ENCODE measurements at regions not wholly inside any gene's neighbourhood (a gene's known extent, or its start where the extent isn't known, plus 50 kb on each side); places are given as distances from the start of the nearest gene placed in this dataset.

DNA sequence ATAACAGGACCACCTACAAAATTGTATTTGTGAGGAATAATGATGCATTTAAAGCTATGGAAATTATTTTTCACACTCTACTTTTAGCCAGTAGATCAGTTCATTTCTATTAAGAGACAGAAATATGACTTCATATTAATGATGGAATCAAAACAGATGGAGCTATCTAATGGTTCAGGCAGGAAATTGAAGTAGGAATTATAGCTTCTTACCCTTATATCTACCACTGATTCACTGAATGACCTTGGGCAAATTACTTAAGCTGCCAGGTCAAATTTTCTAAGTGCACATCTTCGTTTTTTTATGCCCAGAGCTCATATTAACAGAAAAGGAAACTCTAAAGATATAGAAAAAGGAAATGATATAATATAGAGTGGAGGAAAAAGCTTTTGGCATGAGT, 323.1 kb downstream of the PCDH10 start:
- no peak for DNase-seq

DNA sequence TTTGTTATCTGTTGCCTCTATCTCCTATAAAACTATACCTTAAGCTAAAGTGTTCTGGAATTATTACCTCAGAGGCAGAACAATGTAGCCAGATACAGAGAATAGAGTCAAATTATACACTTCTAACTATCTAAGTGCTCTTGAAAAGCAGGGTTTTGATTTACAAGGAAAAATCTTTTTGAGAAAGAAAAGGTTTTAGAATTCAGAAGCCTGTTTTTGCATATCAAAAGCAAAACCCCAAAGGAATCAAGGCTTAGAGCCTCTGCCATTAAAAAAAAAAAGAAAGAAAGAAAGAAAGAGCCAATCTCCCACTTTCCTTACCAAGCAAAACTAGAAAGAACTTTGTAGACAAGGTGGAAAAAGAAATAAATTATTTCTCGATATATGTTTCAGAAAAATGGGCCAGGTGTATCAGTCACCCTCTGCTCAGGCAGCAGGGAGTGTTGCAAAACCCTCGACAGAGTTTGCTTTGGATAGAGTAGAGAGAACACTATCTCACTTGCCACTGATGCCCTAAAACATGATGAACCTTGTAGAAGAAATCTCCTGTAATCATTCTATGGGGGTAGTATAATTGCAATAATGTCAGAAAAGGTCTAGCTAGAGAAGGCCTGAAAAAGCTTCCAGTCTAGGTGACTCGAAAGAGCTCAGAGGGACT, 318.3 kb downstream of the PCDH10 start:
- no peak for DNase-seq

- DNase-seq: no peak
Observed at GRCh38 chr4:133465022-133465421, 315.9 kb downstream of the PCDH10 start.

GRCh38 chr4:133464311-133464710, 315.2 kb downstream of the PCDH10 start:
- DNase-seq: no peak

DNA sequence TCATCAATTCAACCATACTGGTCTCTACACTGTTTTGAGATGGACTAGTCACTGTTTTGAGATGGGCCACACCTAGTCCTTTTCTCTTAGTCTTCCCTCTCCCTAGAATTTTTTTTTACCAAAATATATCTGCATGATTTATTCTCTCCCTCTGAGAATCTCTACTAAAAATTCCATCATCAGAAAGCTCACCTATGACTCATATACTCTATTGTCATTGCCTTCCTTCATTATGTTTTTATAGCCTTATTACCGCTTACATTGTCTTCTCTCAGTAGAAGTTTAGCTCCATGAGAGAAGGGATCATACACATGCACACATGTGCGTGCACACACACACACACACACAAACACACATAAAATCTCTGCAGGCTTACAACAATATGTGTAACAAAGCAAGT, 303.6 kb downstream of the PCDH10 start:
- DNase-seq: no peak

DNA sequence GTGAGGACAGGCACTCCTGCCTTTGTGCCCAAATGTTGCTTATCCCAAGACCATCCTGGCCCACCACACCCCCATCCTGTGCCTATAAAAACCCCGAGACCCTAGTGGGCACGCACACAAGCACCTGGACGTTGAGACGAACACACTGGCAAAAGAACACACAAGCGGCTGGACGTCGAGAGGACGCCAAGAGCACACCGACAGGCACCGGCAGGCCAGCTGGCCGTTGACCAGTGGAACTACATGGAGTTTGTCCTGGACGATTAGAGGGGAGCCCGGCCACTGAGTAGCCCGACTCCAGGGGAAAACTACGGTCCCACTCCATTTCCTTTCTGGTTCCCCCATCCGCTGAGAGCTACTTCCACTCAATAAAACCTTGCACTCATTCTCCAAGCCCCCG, 301.7 kb downstream of the PCDH10 start:
- DNase-seq: no peak

GRCh38 chr4:133440404-133440803, 291.3 kb downstream of the PCDH10 start:
- no peak for DNase-seq

GRCh38 chr4:133439830-133440229, 290.7 kb downstream of the PCDH10 start:
- no peak for DNase-seq

GRCh38 chr4:133424605-133425004, 275.5 kb downstream of the PCDH10 start:
- no peak for DNase-seq

GRCh38 chr4:133403913-133404312, 254.8 kb downstream of the PCDH10 start:
- DNase-seq: no peak

- no peak for DNase-seq
Observed at GRCh38 chr4:133402616-133403015, 253.5 kb downstream of the PCDH10 start.

- DNase-seq: no peak
Observed at GRCh38 chr4:133394971-133395627, 246.0 kb downstream of the PCDH10 start.

DNA sequence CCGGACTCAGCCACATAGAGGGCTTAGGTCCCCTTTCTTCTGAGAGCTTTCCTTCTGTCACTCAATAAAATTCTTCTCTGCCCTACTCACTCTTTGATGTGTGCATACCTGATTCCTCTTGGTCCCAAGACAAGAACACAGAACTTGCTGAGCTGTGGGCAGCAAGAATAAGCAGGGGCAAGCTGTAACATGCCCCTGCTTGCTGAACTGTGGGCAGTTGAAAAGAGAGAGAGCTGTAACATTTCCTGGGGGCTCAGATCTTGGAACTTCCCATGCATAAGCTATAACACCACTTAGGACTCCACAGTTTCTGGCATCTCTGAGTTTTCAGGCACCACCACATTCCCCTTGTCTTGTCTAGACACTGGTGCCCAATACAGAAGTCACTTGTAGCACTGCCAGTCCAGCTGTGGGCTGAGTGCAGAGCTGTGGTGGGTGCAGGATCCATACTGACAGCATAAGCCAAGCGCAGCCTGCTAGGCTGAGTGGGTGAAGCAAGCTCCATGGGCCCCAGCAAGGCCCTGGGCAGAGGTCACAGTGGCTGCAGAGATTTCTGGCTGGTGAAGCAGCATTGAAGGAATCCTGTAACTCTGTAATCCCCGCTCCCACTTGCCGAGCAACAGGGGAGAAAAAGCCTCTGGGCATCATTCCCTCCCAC, 241.2 kb downstream of the PCDH10 start:
- no peak for DNase-seq

DNA sequence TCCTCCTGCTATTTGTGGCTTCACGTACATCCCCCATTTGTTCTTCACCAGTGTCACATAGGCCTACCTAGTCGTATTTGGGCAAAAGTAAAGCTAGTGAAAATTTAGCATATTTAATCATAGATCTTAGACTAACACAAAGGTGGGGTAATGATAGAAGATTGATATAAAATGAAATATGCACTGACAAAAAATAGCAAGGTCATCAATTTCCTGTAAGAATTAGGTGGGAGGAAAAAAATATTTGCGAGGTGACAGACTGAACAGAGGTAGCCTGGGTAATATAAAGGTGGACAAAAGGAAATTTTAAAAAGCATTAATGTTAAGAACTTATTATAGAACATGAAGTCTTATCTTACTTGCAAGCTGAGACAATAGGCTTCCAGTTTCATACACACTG, 239.9 kb downstream of the PCDH10 start:
- no peak for DNase-seq

DNA sequence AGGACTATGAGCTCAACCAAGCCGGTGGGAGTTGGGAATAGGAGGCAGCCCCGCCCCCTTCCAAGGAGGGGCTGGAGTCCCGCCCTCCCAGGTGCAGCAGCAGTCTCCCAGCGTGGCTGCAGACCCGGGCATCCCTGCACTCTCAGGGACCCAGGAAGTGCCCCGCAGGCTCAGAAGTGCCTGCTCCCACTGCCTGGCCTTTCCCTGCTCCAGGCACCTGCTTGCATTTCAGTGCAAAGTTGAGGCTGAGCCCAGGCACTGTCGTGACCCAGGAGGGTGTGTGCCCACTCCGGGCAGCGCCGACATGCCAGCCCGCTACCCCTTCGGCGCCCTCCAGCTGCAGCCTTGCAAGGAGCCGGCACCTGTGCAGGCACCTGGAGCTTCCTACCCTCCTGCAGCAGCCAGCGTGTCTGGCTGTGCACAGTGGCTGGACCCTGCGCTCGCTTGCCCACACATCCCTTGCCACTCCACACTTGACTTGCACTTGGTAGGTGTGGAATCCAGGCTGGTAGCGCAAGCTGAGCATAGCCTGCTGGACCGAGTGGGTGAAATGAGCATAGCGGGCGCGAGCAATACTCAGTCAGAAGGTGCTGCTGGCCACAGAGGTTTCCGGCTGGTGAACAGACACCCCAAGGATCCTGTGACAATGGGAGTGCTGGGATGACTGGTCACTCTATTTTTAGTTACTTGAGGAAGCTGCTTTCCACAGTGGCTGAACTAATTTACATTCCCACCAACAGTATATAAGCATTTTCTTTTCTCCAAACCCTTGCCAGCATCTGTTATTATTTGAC, 236.3 kb downstream of the PCDH10 start:
- no peak for DNase-seq

- DNase-seq: no peak
Observed at GRCh38 chr4:133379681-133380438, 230.8 kb downstream of the PCDH10 start.

DNA sequence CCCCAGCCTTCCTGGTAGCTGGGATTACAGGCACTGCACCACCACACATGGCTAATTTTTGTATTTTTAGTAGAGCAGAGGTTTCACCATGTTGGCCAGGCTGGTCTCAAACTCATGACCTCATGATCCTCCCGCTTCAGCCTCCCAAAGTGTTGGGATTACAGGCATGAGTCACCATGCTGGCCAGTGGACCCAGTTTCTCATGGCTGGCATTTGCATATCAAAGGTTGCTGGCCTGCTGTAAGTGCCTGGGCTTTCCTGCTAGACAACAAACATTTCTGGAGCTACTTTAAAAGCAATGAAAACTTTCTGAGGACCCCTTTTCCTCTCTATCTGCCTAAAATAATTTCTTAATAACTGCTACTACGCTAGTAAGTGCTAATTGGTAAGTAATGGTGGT, 228.2 kb downstream of the PCDH10 start:
- no peak for DNase-seq

DNA sequence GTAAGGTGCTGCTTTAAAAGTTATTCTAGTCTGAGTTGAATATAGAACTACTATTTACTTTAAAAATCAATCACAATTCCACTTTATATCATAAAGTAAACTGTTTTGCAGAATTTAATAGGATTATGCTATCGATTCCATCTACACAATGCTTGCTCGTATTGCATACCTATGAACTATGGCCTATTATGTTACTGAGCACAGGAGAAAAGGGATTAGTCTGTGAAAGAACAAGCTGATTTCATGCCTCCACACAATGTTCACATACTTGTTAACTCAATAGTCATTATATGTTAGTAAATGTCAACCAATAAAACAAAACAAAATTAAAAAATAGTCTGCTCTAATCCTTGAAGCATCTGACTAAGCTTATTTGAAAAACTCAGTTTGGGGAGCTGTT, 223.6 kb downstream of the PCDH10 start:
- no peak for DNase-seq

- no peak for DNase-seq
Observed at GRCh38 chr4:133355633-133356032, 206.5 kb downstream of the PCDH10 start.

GRCh38 chr4:133347409-133347808, 198.3 kb downstream of the PCDH10 start:
- no peak for DNase-seq

GRCh38 chr4:133324491-133324890, 175.4 kb downstream of the PCDH10 start:
- no peak for DNase-seq

GRCh38 chr4:133323670-133324069, 174.6 kb downstream of the PCDH10 start:
- DNase-seq: no peak

Data from muscle of arm (tissue), 1 donor.